Thyroid gland (tissue), 4 donors: ENCODE measurements at regions not wholly inside any gene's neighbourhood (a gene's known extent, or its start where the extent isn't known, plus 50 kb on each side); places are given as distances from the start of the nearest gene placed in this dataset.

Experiments used
- CTCF ChIP-seq, 6 experiments: fragments of 200-600 bp in 3 of 6; fragments of 450-650 bp in 3 of 6; sonication (generic) in 3 of 6; IDR thresholded peaks; one replicate each; pipeline ENCODE4 v1.5.1; 2016 to 2019; ENCODE audit warnings: antibody characterized with exemption in 6 of 6, mild to moderate bottlenecking in 2 of 6, inconsistent platforms in 1 of 6, moderate library complexity in 1 of 6
- POLR2A ChIP-seq, 2 donors: fragments of 450-650 bp; IDR thresholded peaks; one replicate each; pipeline ENCODE4 v1.6.1; 2017; ENCODE audit warnings: antibody characterized with exemption in 2 of 2, mild to moderate bottlenecking in 2 of 2, moderate library complexity in 1 of 2

GRCh38 chr21:15383588-15383987, 318.8 kb upstream of the NRIP1 start:
- no peak for TF ChIP-seq CTCF (IDR thresholded peaks at IDR 0.05)
- no peak for TF ChIP-seq POLR2A (IDR thresholded peaks at IDR 0.05)
